ENCODE measurements at regions not wholly inside any gene's neighbourhood (a gene's known extent, or its start where the extent isn't known, plus 50 kb on each side); places are given as distances from the start of the nearest gene placed in this dataset.

DNA sequence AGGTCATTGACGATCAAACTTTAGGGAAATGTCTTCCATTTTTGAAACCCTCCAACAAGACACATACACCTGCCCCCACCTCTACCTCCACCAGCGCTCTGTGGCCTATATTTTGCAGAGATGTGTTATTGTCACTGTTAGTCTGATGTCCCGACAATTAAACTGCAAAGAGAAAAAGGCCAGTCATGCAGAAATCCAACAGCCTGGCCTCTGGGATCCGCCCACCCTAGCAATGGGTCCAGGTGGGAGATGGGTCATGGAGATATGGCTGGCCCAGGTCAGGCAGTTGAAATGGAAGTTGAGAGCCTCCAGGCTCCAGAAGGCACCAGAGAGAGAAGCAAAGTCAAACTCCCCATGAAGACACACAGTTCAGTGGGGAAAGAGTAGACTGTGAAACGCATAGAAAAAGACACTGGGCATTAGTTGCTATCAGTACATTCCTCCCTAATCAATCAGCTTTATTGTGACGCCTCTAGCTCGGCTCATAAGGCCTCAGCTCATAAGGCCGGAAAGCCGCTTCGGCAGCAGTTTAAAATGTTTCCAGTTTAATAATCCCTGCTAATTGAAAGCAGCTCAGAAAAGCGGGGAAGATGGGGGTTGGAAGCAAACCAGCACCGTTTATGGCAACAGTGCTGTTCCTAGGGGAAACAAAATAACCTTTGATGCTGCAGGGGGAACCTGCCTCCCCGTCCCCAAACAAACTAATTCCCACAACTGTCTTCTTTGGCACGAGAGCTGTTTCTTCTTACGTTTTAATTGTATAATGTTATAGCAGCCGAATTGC, 239.7 kb upstream of the ZNF507 start:
- TF ChIP-seq ZNF274 (IDR thresholded peaks at IDR 0.05; ENCODE audit: low read depth, low read length) (no peak), YY1 (IDR thresholded peaks at IDR 0.05; ENCODE audit: insufficient read depth, insufficient read length) (no peak), SUZ12 (IDR thresholded peaks at IDR 0.05; ENCODE audit: extremely low read depth, insufficient read depth, insufficient read length) (no peak)
- no peaks in the 10 kb centered on the region for H3K4me1 ChIP-seq (ENCODE audit: insufficient read depth, insufficient read length)
- H3K9me3 ChIP-seq (ENCODE audit: insufficient read depth, low read length) = peaks cover 11% of the 10 kb centered on the region
- no peak for DNase-seq (ENCODE audit: low read depth, low spot score)
- H3K9ac ChIP-seq (ENCODE audit: insufficient read length, low read depth) = no peak overlapping the region
- no peaks in the 10 kb centered on the region for H3K36me3 ChIP-seq (ENCODE audit: insufficient read depth, insufficient read length, low read length)
- H3K4me3 ChIP-seq (ENCODE audit: insufficient read length, low read depth) = no peak overlapping the region
- no peaks in the 10 kb centered on the region for H3K27me3 ChIP-seq (ENCODE audit: insufficient read depth, insufficient read length)

DNA sequence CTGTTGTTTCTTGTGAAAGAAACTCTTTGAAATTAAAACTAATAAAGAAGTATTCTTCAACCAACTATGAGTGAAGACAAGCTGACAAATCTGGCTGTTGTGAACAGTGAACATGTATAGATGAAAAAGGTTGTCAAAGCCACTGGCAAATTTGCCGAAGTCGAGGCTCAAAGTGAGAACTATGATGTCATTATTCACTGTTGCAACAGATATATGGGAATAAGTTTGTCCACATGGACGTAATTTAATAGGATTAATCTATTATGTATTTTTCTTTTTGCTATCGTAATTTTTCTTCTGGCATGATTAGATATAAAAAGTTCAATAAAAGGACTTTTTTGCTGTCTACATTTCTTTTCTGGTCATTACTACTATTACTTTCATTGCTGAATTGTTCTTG, 223.2 kb upstream of the ZNF507 start:
- H3K36me3 ChIP-seq (ENCODE audit: insufficient read depth, insufficient read length, low read length) = no peaks in the 10 kb centered on the region
- DNase-seq (ENCODE audit: low read depth, low spot score) = no peak
- no peak overlapping the region for H3K4me3 ChIP-seq (ENCODE audit: insufficient read length, low read depth)
- no peaks in the 10 kb centered on the region; the same call in 1 of the 2 replicates for H3K9me3 ChIP-seq (ENCODE audit: insufficient read depth, low read length)
- TF ChIP-seq YY1 (IDR thresholded peaks at IDR 0.05; ENCODE audit: insufficient read depth, insufficient read length) (no peak), SUZ12 (IDR thresholded peaks at IDR 0.05; ENCODE audit: extremely low read depth, insufficient read depth, insufficient read length) (no peak), ZNF274 (IDR thresholded peaks at IDR 0.05; ENCODE audit: low read depth, low read length) (no peak)
- no peaks in the 10 kb centered on the region for H3K27me3 ChIP-seq (ENCODE audit: insufficient read depth, insufficient read length)
- no peaks in the 10 kb centered on the region for H3K4me1 ChIP-seq (ENCODE audit: insufficient read depth, insufficient read length)
- no peak overlapping the region for H3K9ac ChIP-seq (ENCODE audit: insufficient read length, low read depth)

DNA sequence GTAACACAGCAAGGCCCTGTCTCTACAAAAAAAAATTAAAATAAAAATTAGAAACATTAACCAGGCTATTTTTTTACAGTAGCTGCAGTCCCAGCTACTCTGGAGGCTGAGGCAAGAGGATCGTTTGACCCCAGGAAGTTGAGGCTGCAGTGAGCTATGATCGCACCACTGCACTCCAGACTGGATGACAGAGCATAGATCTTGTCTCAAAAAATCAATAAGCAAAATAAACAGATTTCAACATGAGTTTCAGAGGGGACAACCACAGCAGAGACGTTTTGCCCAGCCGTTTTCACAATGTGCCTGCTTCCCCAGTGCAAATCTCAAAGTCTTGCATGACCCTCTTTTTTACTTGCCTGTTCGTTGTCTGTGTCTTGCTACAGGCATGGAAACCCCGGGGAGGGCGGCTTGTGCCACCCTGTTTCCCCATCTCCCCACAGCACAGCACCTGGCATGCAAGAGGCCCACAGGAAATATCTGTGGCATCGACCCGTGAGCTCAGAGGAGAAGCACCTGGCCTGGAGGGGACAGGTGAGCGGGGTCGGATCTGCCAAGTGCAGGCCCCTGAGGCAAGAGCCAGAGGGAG, 222.0 kb upstream of the ZNF507 start:
- Histone ChIP-seq H3K4me3 (ENCODE audit: insufficient read length, low read depth) (no peak overlapping the region), H3K36me3 (ENCODE audit: insufficient read depth, insufficient read length, low read length) (no peaks in the 10 kb centered on the region), H3K4me1 (ENCODE audit: insufficient read depth, insufficient read length) (no peaks in the 10 kb centered on the region), H3K9ac (ENCODE audit: insufficient read length, low read depth) (no peak overlapping the region), H3K9me3 (ENCODE audit: insufficient read depth, low read length) (no peaks in the 10 kb centered on the region; the same call in 1 of the 2 replicates), H3K27me3 (ENCODE audit: insufficient read depth, insufficient read length) (no peaks in the 10 kb centered on the region)
- DNase-seq (ENCODE audit: low read depth, low spot score) = no peak
- no peak for TF ChIP-seq ZNF274 (IDR thresholded peaks at IDR 0.05; ENCODE audit: low read depth, low read length)

DNA sequence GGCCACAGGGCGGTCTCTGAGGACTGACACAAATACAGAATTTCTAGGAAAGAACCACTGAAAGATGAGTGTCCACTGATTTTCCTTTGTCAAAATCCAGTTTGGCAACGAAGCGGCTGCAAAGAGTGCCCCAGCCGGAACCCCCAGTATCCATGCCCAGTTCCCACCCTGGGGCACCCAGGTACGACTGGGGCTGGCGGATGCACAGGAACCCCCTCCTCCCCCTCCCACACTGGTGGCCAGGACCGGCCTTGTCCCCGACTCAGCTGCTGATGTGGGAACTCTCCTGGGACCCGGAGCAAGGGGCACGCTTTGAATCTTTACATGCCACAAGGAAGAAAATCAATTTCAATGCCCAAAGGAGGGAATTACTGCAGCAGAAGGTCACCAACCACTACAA, 220.8 kb upstream of the ZNF507 start:
- no peak for TF ChIP-seq ZNF274 (IDR thresholded peaks at IDR 0.05; ENCODE audit: low read depth, low read length)
- TF ChIP-seq SUZ12 (IDR thresholded peaks at IDR 0.05; ENCODE audit: extremely low read depth, insufficient read depth, insufficient read length) = no peak
- TF ChIP-seq YY1 (IDR thresholded peaks at IDR 0.05; ENCODE audit: insufficient read depth, insufficient read length) = no peak

DNA sequence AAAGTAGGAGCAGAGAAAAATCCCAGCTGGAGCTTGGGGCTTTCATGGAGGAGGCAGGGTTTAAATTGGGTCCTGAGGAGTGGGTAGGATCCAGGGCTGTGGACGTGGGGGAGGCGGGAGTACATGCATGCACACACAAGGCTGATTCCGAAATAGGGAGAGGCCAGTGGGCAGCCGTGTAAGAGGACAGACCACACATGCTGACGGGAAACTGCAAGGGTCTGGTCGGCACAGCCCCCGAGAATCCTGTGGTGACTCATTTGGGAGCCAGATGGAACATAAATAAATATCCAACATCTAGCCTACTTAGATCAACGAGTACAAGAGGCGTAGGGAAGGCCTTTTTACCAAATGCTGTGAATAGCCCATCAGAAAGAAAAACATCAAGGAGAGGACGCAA, 216.3 kb upstream of the ZNF507 start:
- Histone ChIP-seq H3K27me3 (ENCODE audit: insufficient read depth, insufficient read length) (no peaks in the 10 kb centered on the region), H3K9ac (ENCODE audit: insufficient read length, low read depth) (no peak overlapping the region), H3K4me1 (ENCODE audit: insufficient read depth, insufficient read length) (no peaks in the 10 kb centered on the region), H3K36me3 (ENCODE audit: insufficient read depth, insufficient read length, low read length) (no peaks in the 10 kb centered on the region), H3K4me3 (ENCODE audit: insufficient read length, low read depth) (no peak overlapping the region), H3K9me3 (ENCODE audit: insufficient read depth, low read length) (no peaks in the 10 kb centered on the region)
- no peak for DNase-seq (ENCODE audit: low read depth, low spot score)
- TF ChIP-seq YY1 (IDR thresholded peaks at IDR 0.05; ENCODE audit: insufficient read depth, insufficient read length) (no peak), ZNF274 (IDR thresholded peaks at IDR 0.05; ENCODE audit: low read depth, low read length) (no peak), SUZ12 (IDR thresholded peaks at IDR 0.05; ENCODE audit: extremely low read depth, insufficient read depth, insufficient read length) (no peak)

More for the DNA sequence above, 220.8 kb upstream of the ZNF507 start:
- H3K9me3 ChIP-seq (ENCODE audit: insufficient read depth, low read length) = no peaks in the 10 kb centered on the region; the same call in 1 of the 2 replicates
- no peak overlapping the region for H3K9ac ChIP-seq (ENCODE audit: insufficient read length, low read depth)
- H3K4me1 ChIP-seq (ENCODE audit: insufficient read depth, insufficient read length) = no peaks in the 10 kb centered on the region
- DNase-seq (ENCODE audit: low read depth, low spot score) = no peak
- H3K36me3 ChIP-seq (ENCODE audit: insufficient read depth, insufficient read length, low read length) = no peaks in the 10 kb centered on the region
- H3K27me3 ChIP-seq (ENCODE audit: insufficient read depth, insufficient read length) = no peaks in the 10 kb centered on the region
- H3K4me3 ChIP-seq (ENCODE audit: insufficient read length, low read depth) = no peak overlapping the region

DNA sequence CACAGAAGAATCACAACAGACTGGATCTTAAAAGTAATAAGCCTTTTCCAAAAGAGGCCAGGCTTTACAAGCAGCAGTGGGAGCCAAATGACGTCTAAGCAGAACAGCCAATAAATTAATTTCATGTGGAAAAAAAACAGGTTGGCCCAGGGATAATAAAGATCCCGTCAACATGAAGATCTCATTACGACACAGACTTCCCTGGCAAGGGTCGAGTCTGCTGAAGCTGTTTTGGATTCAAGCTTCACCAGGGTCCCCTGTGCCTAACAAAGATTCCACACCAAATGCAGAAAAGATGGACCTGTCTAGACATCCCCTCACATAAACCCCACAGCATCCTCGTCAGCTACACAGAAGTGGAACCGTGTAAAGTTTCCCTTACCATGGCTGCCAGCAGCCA, 215.1 kb upstream of the ZNF507 start:
- no peaks in the 10 kb centered on the region for H3K27me3 ChIP-seq (ENCODE audit: insufficient read depth, insufficient read length)
- H3K9ac ChIP-seq (ENCODE audit: insufficient read length, low read depth) = no peak overlapping the region
- no peak for DNase-seq (ENCODE audit: low read depth, low spot score)
- no peak for TF ChIP-seq ZNF274 (IDR thresholded peaks at IDR 0.05; ENCODE audit: low read depth, low read length)
- no peak for TF ChIP-seq SUZ12 (IDR thresholded peaks at IDR 0.05; ENCODE audit: extremely low read depth, insufficient read depth, insufficient read length)
- no peak for TF ChIP-seq YY1 (IDR thresholded peaks at IDR 0.05; ENCODE audit: insufficient read depth, insufficient read length)
- H3K4me1 ChIP-seq (ENCODE audit: insufficient read depth, insufficient read length) = no peaks in the 10 kb centered on the region
- no peaks in the 10 kb centered on the region for H3K36me3 ChIP-seq (ENCODE audit: insufficient read depth, insufficient read length, low read length)
- H3K4me3 ChIP-seq (ENCODE audit: insufficient read length, low read depth) = no peak overlapping the region
- no peaks in the 10 kb centered on the region for H3K9me3 ChIP-seq (ENCODE audit: insufficient read depth, low read length)

DNA sequence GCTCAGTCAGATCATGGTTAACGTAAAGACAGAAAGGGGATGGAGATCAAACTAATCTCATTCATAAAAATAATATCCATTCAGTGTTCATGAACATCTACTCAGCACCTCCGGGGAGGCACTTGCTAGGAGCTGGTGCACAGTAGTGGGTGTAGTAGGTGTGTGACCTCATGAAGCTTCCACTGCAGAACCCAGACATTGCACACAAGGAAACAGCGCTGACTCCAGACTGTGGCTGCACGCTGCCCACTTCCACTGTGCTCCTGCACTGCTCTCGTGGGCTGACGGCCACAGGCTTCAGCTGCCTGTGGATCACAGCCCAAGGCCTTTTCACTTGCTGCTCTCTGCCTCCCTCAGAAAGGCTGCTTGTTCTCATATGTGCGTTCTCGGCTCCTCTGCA, 214.4 kb upstream of the ZNF507 start:
- Histone ChIP-seq H3K4me1 (ENCODE audit: insufficient read depth, insufficient read length) (no peaks in the 10 kb centered on the region), H3K9ac (ENCODE audit: insufficient read length, low read depth) (no peak overlapping the region), H3K9me3 (ENCODE audit: insufficient read depth, low read length) (no peaks in the 10 kb centered on the region), H3K36me3 (ENCODE audit: insufficient read depth, insufficient read length, low read length) (no peaks in the 10 kb centered on the region), H3K4me3 (ENCODE audit: insufficient read length, low read depth) (no peak overlapping the region), H3K27me3 (ENCODE audit: insufficient read depth, insufficient read length) (no peaks in the 10 kb centered on the region)
- no peak for DNase-seq (ENCODE audit: low read depth, low spot score)
- no peak for TF ChIP-seq SUZ12 (IDR thresholded peaks at IDR 0.05; ENCODE audit: extremely low read depth, insufficient read depth, insufficient read length)
